Endothelial cell of umbilical vein (primary cell): ENCODE measurements at regions not wholly inside any gene's neighbourhood (a gene's known extent, or its start where the extent isn't known, plus 50 kb on each side); places are given as distances from the start of the nearest gene placed in this dataset.

ENCODE experiments used
- EZH2 ChIP-seq: IDR thresholded peaks from 2 replicates; pipeline ENCODE4 v1.6.1; 2012; ENCODE audit warnings: borderline replicate concordance, low read depth, mild to moderate bottlenecking, moderate library complexity, low read length, inconsistent platforms; ENCODE audit not compliant: severe bottlenecking
- JUN ChIP-seq: IDR thresholded peaks from 2 replicates; pipeline ENCODE4 v1.6.1; 2011; ENCODE audit warnings: borderline replicate concordance, low read depth; ENCODE audit not compliant: insufficient read length, insufficient read depth
- MAX ChIP-seq: IDR thresholded peaks from 2 replicates; pipeline ENCODE4 v1.6.1; 2011; ENCODE audit not compliant: insufficient read depth, insufficient read length
- MYC ChIP-seq: IDR thresholded peaks from one replicate; pipeline ENCODE4 v1.6.1; 2011; ENCODE audit warnings: mild to moderate bottlenecking, low read depth, low read length
- POLR2A ChIP-seq: IDR thresholded peaks from 2 replicates; pipeline ENCODE4 v1.6.1; 2012; ENCODE audit warnings: low read depth, mild to moderate bottlenecking, control low read depth, low read length
- POLR2AphosphoS5 ChIP-seq: IDR thresholded peaks from 2 replicates; pipeline ENCODE4 v1.6.1; 2012; ENCODE audit warnings: low read depth, mild to moderate bottlenecking, control low read depth, low read length, moderate library complexity; ENCODE audit not compliant: insufficient read depth
- TF ChIP-seq, protein P1 (sequence below), 2 donors: IDR thresholded peaks; 1 replicate in 1 of 2; 2 replicates in 1 of 2; pipeline ENCODE4 v1.5.1; 2011; ENCODE audit warnings: low read length in 2 of 2, mild to moderate bottlenecking in 2 of 2, moderate library complexity in 2 of 2, control low read depth in 1 of 2, inconsistent platforms in 1 of 2, low read depth in 1 of 2; ENCODE audit not compliant: insufficient read depth in 1 of 2; ENCODE audit errors: extremely low read depth in 1 of 2

DNA sequence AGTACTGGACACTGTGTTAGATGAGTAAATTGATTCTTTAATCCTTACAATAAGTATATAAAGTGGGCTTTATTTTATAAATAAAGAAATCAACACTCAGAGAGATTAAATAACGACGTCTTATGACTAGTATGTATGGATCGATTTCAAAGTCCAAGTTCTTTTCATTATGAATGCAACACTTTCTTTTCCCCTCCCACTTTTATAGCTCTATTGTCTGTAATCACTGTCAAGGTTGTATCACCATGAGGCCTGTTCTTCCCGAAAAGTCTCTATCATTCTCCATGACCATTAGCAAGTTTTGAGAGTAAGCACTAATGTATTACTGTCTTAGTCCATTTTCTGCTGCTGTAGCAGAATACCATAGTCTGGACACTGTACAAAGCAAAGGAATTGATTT lies 228.4 kb downstream of the TLR4 start:
- TF ChIP-seq MYC (no peak), POLR2A (no peak), MAX (no peak), POLR2AphosphoS5 (no peak), EZH2 (no peak), JUN (no peak)
- TF ChIP-seq, protein P1, sequence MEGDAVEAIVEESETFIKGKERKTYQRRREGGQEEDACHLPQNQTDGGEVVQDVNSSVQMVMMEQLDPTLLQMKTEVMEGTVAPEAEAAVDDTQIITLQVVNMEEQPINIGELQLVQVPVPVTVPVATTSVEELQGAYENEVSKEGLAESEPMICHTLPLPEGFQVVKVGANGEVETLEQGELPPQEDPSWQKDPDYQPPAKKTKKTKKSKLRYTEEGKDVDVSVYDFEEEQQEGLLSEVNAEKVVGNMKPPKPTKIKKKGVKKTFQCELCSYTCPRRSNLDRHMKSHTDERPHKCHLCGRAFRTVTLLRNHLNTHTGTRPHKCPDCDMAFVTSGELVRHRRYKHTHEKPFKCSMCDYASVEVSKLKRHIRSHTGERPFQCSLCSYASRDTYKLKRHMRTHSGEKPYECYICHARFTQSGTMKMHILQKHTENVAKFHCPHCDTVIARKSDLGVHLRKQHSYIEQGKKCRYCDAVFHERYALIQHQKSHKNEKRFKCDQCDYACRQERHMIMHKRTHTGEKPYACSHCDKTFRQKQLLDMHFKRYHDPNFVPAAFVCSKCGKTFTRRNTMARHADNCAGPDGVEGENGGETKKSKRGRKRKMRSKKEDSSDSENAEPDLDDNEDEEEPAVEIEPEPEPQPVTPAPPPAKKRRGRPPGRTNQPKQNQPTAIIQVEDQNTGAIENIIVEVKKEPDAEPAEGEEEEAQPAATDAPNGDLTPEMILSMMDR (IDR thresholded peaks at IDR 0.05; ENCODE audit: extremely low read depth in 1 of 2, insufficient read depth in 1 of 2, low read depth in 1 of 2, low read length in 2 of 2) = no peak
